ENCODE measurements at regions not wholly inside any gene's neighbourhood (a gene's known extent, or its start where the extent isn't known, plus 50 kb on each side); places are given as distances from the start of the nearest gene placed in this dataset.

GRCh38 chr2:67018301-67018700, 378.8 kb upstream of the ETAA1 start:
- no peak for TF ChIP-seq CTCF (IDR thresholded peaks at IDR 0.05)
- TF ChIP-seq POLR2AphosphoS5 (IDR thresholded peaks at IDR 0.05), result no peak
- TF ChIP-seq POLR2A (IDR thresholded peaks at IDR 0.05), result no peak
- no peak for TF ChIP-seq EP300 (IDR thresholded peaks at IDR 0.05)
